OCI-LY1 (cell line): ENCODE measurements at regions not wholly inside any gene's neighbourhood (a gene's known extent, or its start where the extent isn't known, plus 50 kb on each side); places are given as distances from the start of the nearest gene placed in this dataset.

Source experiments
- H2AFZ ChIP-seq: fragments of 200-600 bp; sonication (generic), shearing (Covaris generic); 2 replicates; pipeline ENCODE4 v1.6.0; 2014; ENCODE audit warnings: antibody characterized with exemption, mild to moderate bottlenecking, low read length
- H3F3A ChIP-seq: fragments of 200-600 bp; sonication (generic), shearing (Covaris generic); 2 replicates; pipeline ENCODE4 v1.6.0; 2014; ENCODE audit warnings: mild to moderate bottlenecking, antibody characterized with exemption, low read length, moderate library complexity; ENCODE audit not compliant: insufficient read depth
- H3K27ac ChIP-seq: fragments of 200-600 bp; sonication (generic); 2 replicates; pipeline ENCODE4 v1.5.1; 2014; ENCODE audit warnings: low read length, mixed run types, mild to moderate bottlenecking, low read depth; ENCODE audit not compliant: poor library complexity, severe bottlenecking
- H3K27me3 ChIP-seq: fragments of 200-600 bp; sonication (generic); 2 replicates; pipeline ENCODE4 v1.6.0; 2014; ENCODE audit warnings: antibody characterized with exemption, mild to moderate bottlenecking, low read length, moderate library complexity; ENCODE audit not compliant: insufficient read depth
- H3K36me3 ChIP-seq: fragments of 200-600 bp; sonication (generic); 2 replicates; pipeline ENCODE4 v1.6.1; 2014; ENCODE audit warnings: mild to moderate bottlenecking, antibody characterized with exemption, low read length, moderate library complexity, mixed read lengths; ENCODE audit not compliant: insufficient read depth
- H3K4me1 ChIP-seq: fragments of 200-600 bp; sonication (generic); 2 replicates; pipeline ENCODE4 v1.5.1; 2014; ENCODE audit warnings: mild to moderate bottlenecking, low read length, moderate library complexity; ENCODE audit not compliant: insufficient read depth, severe bottlenecking
- H3K4me2 ChIP-seq: fragments of 200-600 bp; sonication (generic), shearing (Covaris generic); 2 replicates; pipeline ENCODE4 v1.6.1; 2014; ENCODE audit warnings: low read length
- H3K4me3 ChIP-seq: fragments of 200-600 bp; sonication (generic); 2 replicates; pipeline ENCODE4 v1.5.1; 2014; ENCODE audit warnings: low read length, low read depth, mild to moderate bottlenecking, mixed read lengths; ENCODE audit not compliant: poor library complexity, severe bottlenecking
- H3K79me2 ChIP-seq: fragments of 200-600 bp; shearing (Covaris generic); 2 replicates; pipeline ENCODE4 v1.6.1; 2016; ENCODE audit warnings: mixed run types, low read length, mixed read lengths; ENCODE audit not compliant: insufficient read depth
- H3K9ac ChIP-seq: fragments of 200-600 bp; sonication (generic), shearing (Covaris generic); 2 replicates; pipeline ENCODE4 v1.6.1; 2014; ENCODE audit warnings: mild to moderate bottlenecking, low read length, mixed read lengths
- H3K9me2 ChIP-seq: fragments of 200-600 bp; sonication (generic), shearing (Covaris generic); 2 replicates; pipeline ENCODE4 v1.6.1; 2014; ENCODE audit warnings: low read depth, mild to moderate bottlenecking, low read length, mixed read lengths
- H3K9me3 ChIP-seq: fragments of 200-600 bp; shearing (Covaris generic); 2 replicates; pipeline ENCODE4 v1.6.1; 2014; ENCODE audit warnings: low read length, mixed read lengths
- H4K20me1 ChIP-seq: fragments of 200-600 bp; sonication (generic), shearing (Covaris generic); 2 replicates; pipeline ENCODE4 v1.6.0; 2016; ENCODE audit warnings: mild to moderate bottlenecking, low read length; ENCODE audit not compliant: insufficient read depth
- EZH2 ChIP-seq: fragments of 200-600 bp; sonication (generic), shearing (Covaris generic); IDR thresholded peaks from 2 replicates; pipeline ENCODE4 v1.8.0; 2017; ENCODE audit warnings: borderline replicate concordance, mixed run types, mild to moderate bottlenecking, antibody characterized with exemption, low read length, moderate library complexity, mixed read lengths
- TF ChIP-seq, protein P1 (sequence below): fragments of 200-600 bp; sonication (generic), shearing (Covaris generic); IDR thresholded peaks from 2 replicates; pipeline ENCODE4 v1.5.1; 2017; ENCODE audit warnings: mild to moderate bottlenecking, antibody characterized with exemption, low read length, moderate library complexity, mixed read lengths

DNA sequence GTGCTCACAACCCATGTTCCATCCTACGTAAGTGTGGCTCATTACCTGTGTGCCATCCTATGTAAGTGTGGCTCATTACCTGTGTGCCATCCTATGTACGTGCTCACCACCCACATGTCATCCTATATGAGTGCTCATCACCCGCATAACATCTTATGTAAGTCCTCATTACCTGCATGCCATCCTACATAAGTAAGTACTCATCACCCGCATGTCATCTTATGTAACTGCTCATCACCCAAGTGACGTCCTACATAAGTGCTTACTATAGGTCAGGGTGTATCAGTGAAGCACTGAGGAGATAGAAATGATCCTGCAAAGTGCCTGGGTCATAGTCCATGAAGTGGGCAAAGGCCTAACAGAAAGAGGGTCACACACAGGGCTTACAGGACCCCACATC lies 93.1 kb downstream of the AXIN2 start:
- Histone ChIP-seq H3K27me3 (no peaks in the 10 kb centered on the region), H3K4me1 (no peaks in the 10 kb centered on the region)
- TF ChIP-seq, protein P1, sequence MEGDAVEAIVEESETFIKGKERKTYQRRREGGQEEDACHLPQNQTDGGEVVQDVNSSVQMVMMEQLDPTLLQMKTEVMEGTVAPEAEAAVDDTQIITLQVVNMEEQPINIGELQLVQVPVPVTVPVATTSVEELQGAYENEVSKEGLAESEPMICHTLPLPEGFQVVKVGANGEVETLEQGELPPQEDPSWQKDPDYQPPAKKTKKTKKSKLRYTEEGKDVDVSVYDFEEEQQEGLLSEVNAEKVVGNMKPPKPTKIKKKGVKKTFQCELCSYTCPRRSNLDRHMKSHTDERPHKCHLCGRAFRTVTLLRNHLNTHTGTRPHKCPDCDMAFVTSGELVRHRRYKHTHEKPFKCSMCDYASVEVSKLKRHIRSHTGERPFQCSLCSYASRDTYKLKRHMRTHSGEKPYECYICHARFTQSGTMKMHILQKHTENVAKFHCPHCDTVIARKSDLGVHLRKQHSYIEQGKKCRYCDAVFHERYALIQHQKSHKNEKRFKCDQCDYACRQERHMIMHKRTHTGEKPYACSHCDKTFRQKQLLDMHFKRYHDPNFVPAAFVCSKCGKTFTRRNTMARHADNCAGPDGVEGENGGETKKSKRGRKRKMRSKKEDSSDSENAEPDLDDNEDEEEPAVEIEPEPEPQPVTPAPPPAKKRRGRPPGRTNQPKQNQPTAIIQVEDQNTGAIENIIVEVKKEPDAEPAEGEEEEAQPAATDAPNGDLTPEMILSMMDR = no peak
- TF ChIP-seq EZH2 = no peak

DNA sequence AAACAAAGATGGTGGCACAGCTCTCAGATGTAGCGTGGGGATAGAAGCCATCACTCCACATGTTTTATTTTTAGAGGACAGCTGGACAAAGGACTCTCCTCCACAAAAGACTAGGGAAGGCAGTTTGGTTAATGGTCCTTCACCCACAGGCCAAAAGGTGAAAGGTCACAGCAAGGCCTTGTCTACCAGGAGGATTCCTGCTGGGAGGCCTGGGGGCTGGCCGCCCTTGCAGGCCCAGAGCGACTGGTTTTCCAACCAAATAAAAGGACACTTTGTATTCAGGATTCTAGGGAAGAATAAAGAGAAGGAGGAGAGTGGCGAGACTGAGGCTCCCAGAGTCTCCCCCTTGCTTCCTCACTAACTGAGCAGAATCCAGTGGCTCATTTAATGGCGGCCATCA lies 94.3 kb downstream of the AXIN2 start:
- Histone ChIP-seq H3K4me3 (no peak overlapping the region), H3K27me3 (no peaks in the 10 kb centered on the region), H3F3A (no peaks in the 10 kb centered on the region), H4K20me1 (no peaks in the 10 kb centered on the region), H3K27ac (no peak overlapping the region), H3K79me2 (no peaks in the 10 kb centered on the region), H3K4me1 (no peaks in the 10 kb centered on the region), H3K36me3 (no peaks in the 10 kb centered on the region), H3K9me3 (no peaks in the 10 kb centered on the region), H3K4me2 (no peak overlapping the region), H2AFZ (no peak overlapping the region), H3K9me2 (no peaks in the 10 kb centered on the region), H3K9ac (no peak overlapping the region)
- TF ChIP-seq, protein P1 = no peak
- TF ChIP-seq EZH2 = no peak

More for the DNA sequence above, 93.1 kb downstream of the AXIN2 start:
- no peaks in the 10 kb centered on the region for H3K9me3 ChIP-seq
- no peaks in the 10 kb centered on the region for H4K20me1 ChIP-seq
- no peak overlapping the region for H3K4me3 ChIP-seq
- no peak overlapping the region for H3K4me2 ChIP-seq
- H3F3A ChIP-seq = no peaks in the 10 kb centered on the region
- H3K36me3 ChIP-seq = no peaks in the 10 kb centered on the region
- H3K27ac ChIP-seq = no peak overlapping the region
- H3K79me2 ChIP-seq = no peaks in the 10 kb centered on the region
- H3K9me2 ChIP-seq = no peaks in the 10 kb centered on the region
- H2AFZ ChIP-seq = no peak overlapping the region
- H3K9ac ChIP-seq = no peak overlapping the region

DNA sequence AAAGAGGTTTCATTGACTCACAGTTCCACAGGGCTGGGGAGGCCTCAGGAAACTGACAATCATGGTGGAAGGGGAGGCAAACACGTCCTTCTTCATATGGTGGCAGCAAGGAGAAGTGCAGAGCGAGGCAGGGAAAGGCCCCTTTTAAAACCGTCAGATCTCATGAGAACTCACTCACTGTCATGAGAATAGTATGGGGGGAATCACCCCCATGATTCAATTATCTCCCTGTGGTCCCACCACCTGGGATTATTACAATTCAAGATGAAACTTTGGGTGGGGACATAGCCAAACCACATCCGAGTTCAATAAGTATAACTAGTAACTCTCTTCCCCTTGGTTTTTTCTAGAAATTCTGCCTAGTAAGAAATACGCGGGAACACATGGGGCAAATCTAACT lies 94.9 kb downstream of the AXIN2 start:
- Histone ChIP-seq H3K9me3 (no peaks in the 10 kb centered on the region), H4K20me1 (no peaks in the 10 kb centered on the region), H3K27ac (no peak overlapping the region), H3K9me2 (no peaks in the 10 kb centered on the region), H2AFZ (no peak overlapping the region), H3K27me3 (no peaks in the 10 kb centered on the region), H3K9ac (no peak overlapping the region), H3K4me3 (no peak overlapping the region), H3K4me2 (no peak overlapping the region), H3K4me1 (no peaks in the 10 kb centered on the region), H3K36me3 (no peaks in the 10 kb centered on the region), H3F3A (no peaks in the 10 kb centered on the region), H3K79me2 (no peaks in the 10 kb centered on the region)
- TF ChIP-seq EZH2 = no peak
- TF ChIP-seq, protein P1 = no peak
